Endothelial cell of umbilical vein (primary cell): ENCODE measurements at regions not wholly inside any gene's neighbourhood (a gene's known extent, or its start where the extent isn't known, plus 50 kb on each side); places are given as distances from the start of the nearest gene placed in this dataset.
A peak's percentile ranks its signal among the peaks of the same experiment; 100 is the strongest.

Experiments used
- BruUV-seq: library from RNA; stranded (reverse); fragments of 400-500 nt; replicated peaks from 2 replicates; lab custom pipeline; 2021; lab: Mats Ljungman, UMichigan
- CTCF ChIA-PET: fragments of 300-600, 350-600 bp; sonication (Branson Sonifier 250); formaldehyde crosslinking; loops from one replicate; lab custom pipeline; 2021; ENCODE audit warnings: antibody characterized with exemption, inconsistent platforms; lab: Charles Lee
- POLR2A ChIA-PET: fragments of 300-600, 350-600 bp; sonication (Branson Sonifier 250); formaldehyde crosslinking; loops from one replicate; lab custom pipeline; 2021; ENCODE audit warnings: antibody characterized with exemption, inconsistent platforms; lab: Charles Lee
- DNase-seq: peaks from one replicate; pipeline ENCODE4 v3.0.0-alpha.2; 2011; ENCODE audit warnings: low read depth, low spot score
- FAIRE-seq: peaks from 2 replicates; lab custom pipeline; 2011; peaks lifted over from hg19 to GRCh38; lab: Jason Lieb, UNC
- H2AFZ ChIP-seq: 2 replicates; pipeline ENCODE4 v1.6.0; 2012; ENCODE audit warnings: low read depth, low read length, control low read depth, inconsistent platforms
- H3K27ac ChIP-seq: 2 replicates; pipeline ENCODE4 v1.5.1; 2011; ENCODE audit warnings: low read depth, mild to moderate bottlenecking, control low read depth, low read length, moderate library complexity; ENCODE audit not compliant: insufficient read depth
- H3K27me3 ChIP-seq, 2 experiments: 2 replicates each; pipeline versions ENCODE4 v1.6.0 to v1.6.1; 2011; ENCODE audit warnings: low read length in 2 of 2, mixed read lengths in 1 of 2; ENCODE audit not compliant: control insufficient read depth in 2 of 2, insufficient read depth in 2 of 2
- H3K36me3 ChIP-seq, 2 experiments: 2 replicates in 1 of 2; 3 replicates in 1 of 2; pipeline ENCODE4 v1.5.1; 2011; ENCODE audit warnings: low read length in 2 of 2, mild to moderate bottlenecking in 1 of 2, moderate library complexity in 1 of 2; ENCODE audit not compliant: control insufficient read depth in 2 of 2, insufficient read depth in 2 of 2; ENCODE audit errors: extremely low read depth in 1 of 2
- H3K4me1 ChIP-seq: 3 replicates; pipeline ENCODE4 v1.5.1; 2011; ENCODE audit warnings: mild to moderate bottlenecking, low read length; ENCODE audit not compliant: control insufficient read depth, insufficient read depth; ENCODE audit errors: extremely low read depth
- H3K4me2 ChIP-seq: 2 replicates; pipeline ENCODE4 v1.6.1; 2011; ENCODE audit warnings: low read length, control low read depth, mixed read lengths; ENCODE audit not compliant: insufficient read depth
- H3K4me3 ChIP-seq, 3 experiments: fragments of 200-600 bp in 1 of 3; sonication (generic), shearing (Covaris generic) in 1 of 3; replicated peaks in 1 of 3; 2 replicates each; pipeline ENCODE4 v1.5.1; 2011 to 2016; ENCODE audit warnings: control low read depth in 3 of 3, low read length in 3 of 3, mild to moderate bottlenecking in 2 of 3, inconsistent platforms in 1 of 3, low read depth in 1 of 3, moderate library complexity in 1 of 3; ENCODE audit not compliant: insufficient read depth in 1 of 3
- H3K79me2 ChIP-seq: 2 replicates; pipeline ENCODE4 v1.6.0; 2012; ENCODE audit warnings: low read length, inconsistent platforms; ENCODE audit not compliant: control insufficient read depth, insufficient read depth
- H3K9ac ChIP-seq: replicated peaks from 2 replicates; pipeline ENCODE3; 2011; ENCODE audit warnings: low read length, control low read depth; ENCODE audit not compliant: insufficient read depth; ENCODE audit errors: extremely low read depth
- H3K9me1 ChIP-seq: replicated peaks from 3 replicates; pipeline ENCODE4 v1.6.0; 2011; ENCODE audit warnings: mild to moderate bottlenecking, low read length; ENCODE audit not compliant: control insufficient read depth, insufficient read depth; ENCODE audit errors: extremely low read depth
- H3K9me3 ChIP-seq: replicated peaks from 2 replicates; pipeline ENCODE4 v1.5.1; 2012; ENCODE audit warnings: low read length, inconsistent platforms; ENCODE audit not compliant: control insufficient read depth, insufficient read depth
- H4K20me1 ChIP-seq: replicated peaks from 2 replicates; pipeline ENCODE3; 2011; ENCODE audit warnings: mild to moderate bottlenecking, low read length; ENCODE audit not compliant: control insufficient read depth, insufficient read depth; ENCODE audit errors: extremely low read depth
- EZH2 ChIP-seq: IDR thresholded peaks from 2 replicates; pipeline ENCODE4 v1.6.1; 2012; ENCODE audit warnings: borderline replicate concordance, low read depth, mild to moderate bottlenecking, moderate library complexity, low read length, inconsistent platforms; ENCODE audit not compliant: severe bottlenecking
- FOS ChIP-seq: IDR thresholded peaks from 2 replicates; pipeline ENCODE4 v1.6.1; 2011; ENCODE audit warnings: mild to moderate bottlenecking, low read length, moderate library complexity, borderline replicate concordance; ENCODE audit not compliant: insufficient read depth
- GATA2 ChIP-seq: IDR thresholded peaks from 2 replicates; pipeline ENCODE4 v1.7.0; 2011; ENCODE audit warnings: low read depth, mild to moderate bottlenecking, moderate library complexity, mixed read lengths, low read length; ENCODE audit not compliant: insufficient read length, insufficient read depth
- JUN ChIP-seq: IDR thresholded peaks from 2 replicates; pipeline ENCODE4 v1.6.1; 2011; ENCODE audit warnings: borderline replicate concordance, low read depth; ENCODE audit not compliant: insufficient read length, insufficient read depth
- POLR2A ChIP-seq: IDR thresholded peaks from 2 replicates; pipeline ENCODE4 v1.6.1; 2012; ENCODE audit warnings: low read depth, mild to moderate bottlenecking, control low read depth, low read length
- POLR2AphosphoS5 ChIP-seq: IDR thresholded peaks from 2 replicates; pipeline ENCODE4 v1.6.1; 2012; ENCODE audit warnings: low read depth, mild to moderate bottlenecking, control low read depth, low read length, moderate library complexity; ENCODE audit not compliant: insufficient read depth
- dilution Hi-C: fragments of 300-500 bp; cut with MboI; formaldehyde crosslinking; loops from one replicate; pipeline ENCODE4 v1.15.0; 2019; ENCODE audit warnings: low sequenced_read_pairs; ENCODE audit not compliant: extremely low pct_ligation_motif_present
- intact Hi-C: fragments of 100-400 bp; cut with micrococcal nuclease; formaldehyde crosslinking; loops from one replicate; pipeline ENCODE4 v1.10.0; 2022
- TF ChIP-seq, protein P1 (sequence below): IDR thresholded peaks from 2 replicates; pipeline ENCODE4 v1.6.1; 2011; ENCODE audit not compliant: insufficient read depth, insufficient read length
- TF ChIP-seq, protein P2 (sequence below), 2 donors: IDR thresholded peaks; 1 replicate in 1 of 2; 2 replicates in 1 of 2; pipeline ENCODE4 v1.5.1; 2011; ENCODE audit warnings: low read length in 2 of 2, mild to moderate bottlenecking in 2 of 2, moderate library complexity in 2 of 2, control low read depth in 1 of 2, inconsistent platforms in 1 of 2, low read depth in 1 of 2; ENCODE audit not compliant: insufficient read depth in 1 of 2; ENCODE audit errors: extremely low read depth in 1 of 2

GRCh38 chr1:177586429-177586828 lies 383.4 kb downstream of the SEC16B start:
- FAIRE-seq (peak; percentile 78), DNase-seq (peak; percentile 56)
- Histone ChIP-seq H2AFZ (no peak overlapping the region), H3K27ac (no peak overlapping the region), H3K9ac (no peak overlapping the region), H3K4me2 (no peak overlapping the region), H4K20me1 (no peaks in the 10 kb centered on the region), H3K4me3 (no peak overlapping the region), H3K9me1 (no peaks in the 10 kb centered on the region), H3K4me1 (no peaks in the 10 kb centered on the region), H3K79me2 (no peaks in the 10 kb centered on the region), H3K27me3 (no peaks in the 10 kb centered on the region), H3K9me3 (no peaks in the 10 kb centered on the region), H3K36me3 (no peaks in the 10 kb centered on the region)
- no peak for TF ChIP-seq JUN
- TF ChIP-seq, protein P1, sequence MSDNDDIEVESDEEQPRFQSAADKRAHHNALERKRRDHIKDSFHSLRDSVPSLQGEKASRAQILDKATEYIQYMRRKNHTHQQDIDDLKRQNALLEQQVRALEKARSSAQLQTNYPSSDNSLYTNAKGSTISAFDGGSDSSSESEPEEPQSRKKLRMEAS = no peak
- no peak for TF ChIP-seq POLR2AphosphoS5
- peak; percentile 52 for TF ChIP-seq GATA2
- no peak for TF ChIP-seq EZH2
- TF ChIP-seq FOS = peak; percentile 93
- no peak for TF ChIP-seq POLR2A
- TF ChIP-seq, protein P2, sequence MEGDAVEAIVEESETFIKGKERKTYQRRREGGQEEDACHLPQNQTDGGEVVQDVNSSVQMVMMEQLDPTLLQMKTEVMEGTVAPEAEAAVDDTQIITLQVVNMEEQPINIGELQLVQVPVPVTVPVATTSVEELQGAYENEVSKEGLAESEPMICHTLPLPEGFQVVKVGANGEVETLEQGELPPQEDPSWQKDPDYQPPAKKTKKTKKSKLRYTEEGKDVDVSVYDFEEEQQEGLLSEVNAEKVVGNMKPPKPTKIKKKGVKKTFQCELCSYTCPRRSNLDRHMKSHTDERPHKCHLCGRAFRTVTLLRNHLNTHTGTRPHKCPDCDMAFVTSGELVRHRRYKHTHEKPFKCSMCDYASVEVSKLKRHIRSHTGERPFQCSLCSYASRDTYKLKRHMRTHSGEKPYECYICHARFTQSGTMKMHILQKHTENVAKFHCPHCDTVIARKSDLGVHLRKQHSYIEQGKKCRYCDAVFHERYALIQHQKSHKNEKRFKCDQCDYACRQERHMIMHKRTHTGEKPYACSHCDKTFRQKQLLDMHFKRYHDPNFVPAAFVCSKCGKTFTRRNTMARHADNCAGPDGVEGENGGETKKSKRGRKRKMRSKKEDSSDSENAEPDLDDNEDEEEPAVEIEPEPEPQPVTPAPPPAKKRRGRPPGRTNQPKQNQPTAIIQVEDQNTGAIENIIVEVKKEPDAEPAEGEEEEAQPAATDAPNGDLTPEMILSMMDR (IDR thresholded peaks at IDR 0.05; ENCODE audit: extremely low read depth in 1 of 2, insufficient read depth in 1 of 2, low read depth in 1 of 2, low read length in 2 of 2) = no peak
- BruUV-seq = no TSS peak
- CTCF ChIA-PET = no interaction called here
- intact Hi-C loops = no loop called here
- POLR2A ChIA-PET = no interaction called here
- dilution Hi-C loops = no loop called here
